ENCODE measurements at regions not wholly inside any gene's neighbourhood (a gene's known extent, or its start where the extent isn't known, plus 50 kb on each side); places are given as distances from the start of the nearest gene placed in this dataset.

GRCh38 chr14:94680862-94681288 is 68.7 kb downstream of the SERPINA3 start:
- TF ChIP-seq POLR2A (IDR thresholded peaks at IDR 0.05) (no peak), CTCF (IDR thresholded peaks at IDR 0.05) (no peak)
